HUES6 (cell line): ENCODE measurements at regions not wholly inside any gene's neighbourhood (a gene's known extent, or its start where the extent isn't known, plus 50 kb on each side); places are given as distances from the start of the nearest gene placed in this dataset.
A peak's percentile ranks its signal among the peaks of the same experiment; 100 is the strongest.

ENCODE experiments used
- H3K27ac ChIP-seq: 2 replicates; pipeline ENCODE4 v1.7.0; 2013; ENCODE audit warnings: low read depth, mild to moderate bottlenecking, low read length, inconsistent platforms
- H3K27me3 ChIP-seq: 2 replicates; pipeline ENCODE4 v1.6.1; 2013; ENCODE audit warnings: low read length; ENCODE audit not compliant: control insufficient read depth, insufficient read depth
- H3K36me3 ChIP-seq: 2 replicates; pipeline ENCODE4 v1.6.1; 2013; ENCODE audit warnings: low read length; ENCODE audit not compliant: control insufficient read depth, insufficient read depth
- H3K4me1 ChIP-seq: 2 replicates; pipeline ENCODE4 v1.6.1; 2013; ENCODE audit warnings: low read length; ENCODE audit not compliant: control insufficient read depth, insufficient read depth
- H3K4me3 ChIP-seq: 2 replicates; pipeline ENCODE4 v1.5.1; 2013; ENCODE audit warnings: low read depth, low read length
- H3K9ac ChIP-seq: one replicate; pipeline ENCODE4 v1.6.1; 2013; ENCODE audit warnings: mild to moderate bottlenecking, low read length
- H3K9me3 ChIP-seq: 2 replicates; pipeline ENCODE4 v1.6.1; 2013; ENCODE audit warnings: low read depth, low read length; ENCODE audit not compliant: control insufficient read depth, insufficient read depth

DNA sequence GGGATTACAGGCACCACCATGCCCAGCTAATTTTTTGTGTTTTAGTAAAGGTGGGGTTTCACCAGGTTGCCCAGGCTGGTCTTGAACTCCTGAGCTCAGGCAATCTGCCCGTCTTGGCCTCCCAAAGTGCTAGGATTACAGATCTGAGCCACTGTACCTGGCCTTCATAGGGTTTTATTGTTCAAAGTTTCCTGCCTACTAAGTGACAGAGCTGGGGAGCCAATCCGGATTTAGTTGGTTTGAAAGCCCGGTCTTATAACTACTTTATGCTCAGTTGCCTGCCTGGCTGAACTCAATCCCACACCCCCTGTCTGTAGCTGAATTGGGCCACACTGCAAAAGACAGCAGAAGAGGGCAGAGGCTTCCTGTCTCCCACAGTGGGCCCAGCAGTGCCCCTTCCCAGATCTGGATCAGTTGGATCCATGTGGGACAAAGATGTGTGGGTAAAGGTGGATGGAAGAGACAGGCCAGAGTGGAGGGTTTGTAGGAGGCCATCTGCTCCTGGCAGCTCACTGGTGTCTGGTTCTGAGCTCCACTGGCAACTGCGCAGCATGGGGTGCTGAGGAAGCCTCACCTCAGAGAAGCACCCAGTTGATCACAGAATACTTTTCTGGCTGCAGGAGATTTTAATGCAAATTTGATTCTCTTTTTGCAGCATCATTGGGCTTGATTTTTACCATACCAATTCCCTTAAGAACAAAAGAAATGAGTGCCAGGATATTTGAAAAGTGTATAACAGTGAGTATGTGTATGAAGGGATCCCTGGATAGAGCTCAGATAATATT is 144.9 kb downstream of the DDX1 start:
- H3K27ac ChIP-seq, result no peak overlapping the region
- H3K27me3 ChIP-seq, result peaks cover 9% of the 10 kb centered on the region; the same call in 1 of the 2 replicates
- H3K36me3 ChIP-seq, result no peaks in the 10 kb centered on the region
- H3K4me3 ChIP-seq, result no peak overlapping the region
- no peak overlapping the region for H3K9ac ChIP-seq
- no peaks in the 10 kb centered on the region for H3K9me3 ChIP-seq
- H3K4me1 ChIP-seq, result peaks cover 24% of the 10 kb centered on the region; the same call in 1 of the 2 replicates

DNA sequence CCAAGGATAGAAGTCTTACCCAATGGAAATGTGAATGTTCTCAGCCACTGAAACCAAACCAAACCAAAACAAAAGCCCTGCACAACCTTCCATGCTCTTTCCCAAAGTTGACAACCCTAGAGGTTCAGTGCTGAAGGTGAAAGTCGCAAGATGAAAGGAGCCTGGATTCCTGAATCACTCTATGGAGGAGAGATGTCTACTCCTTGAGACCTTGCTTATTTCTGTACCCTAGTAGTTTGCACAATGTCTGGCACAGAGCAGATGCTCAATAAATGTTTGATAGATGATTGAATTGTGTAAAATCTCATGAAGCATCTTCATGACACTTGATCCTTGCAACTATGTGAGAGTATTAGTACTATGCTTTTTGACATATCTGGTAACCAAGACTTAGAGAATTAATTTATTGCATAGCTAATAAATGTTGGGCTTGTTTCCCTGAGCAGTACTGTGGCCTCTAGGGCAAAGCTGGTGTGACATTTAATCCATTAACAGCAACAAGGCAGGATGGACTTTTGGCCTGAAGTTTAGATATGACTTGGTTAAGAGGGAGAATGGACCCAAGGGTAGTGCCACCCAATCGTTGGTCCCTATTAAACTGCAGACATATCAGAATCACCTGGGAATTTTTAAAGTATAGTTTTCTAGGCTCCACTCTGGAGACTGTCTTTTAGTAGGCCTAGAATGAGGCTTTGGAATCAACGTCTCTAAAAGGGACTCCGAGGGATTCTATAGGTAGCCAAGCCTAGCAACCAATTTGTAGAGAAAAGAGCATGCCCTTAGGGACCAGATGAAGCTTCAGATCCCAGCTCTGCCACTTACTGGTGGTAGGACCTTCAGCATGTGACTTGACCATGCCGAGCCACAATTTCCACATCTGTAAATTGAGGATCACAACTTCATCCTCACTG is 145.9 kb downstream of the DDX1 start:
- no peaks in the 10 kb centered on the region for H3K36me3 ChIP-seq
- no peaks in the 10 kb centered on the region; the same call in 1 of the 2 replicates for H3K9me3 ChIP-seq
- peaks cover 7% of the 10 kb centered on the region; the same call in 1 of the 2 replicates for H3K27me3 ChIP-seq
- H3K4me1 ChIP-seq, result peaks cover 24% of the 10 kb centered on the region; the same call in 1 of the 2 replicates
- H3K27ac ChIP-seq, result no peak overlapping the region
- H3K4me3 ChIP-seq, result no peak overlapping the region
- no peak overlapping the region for H3K9ac ChIP-seq

DNA sequence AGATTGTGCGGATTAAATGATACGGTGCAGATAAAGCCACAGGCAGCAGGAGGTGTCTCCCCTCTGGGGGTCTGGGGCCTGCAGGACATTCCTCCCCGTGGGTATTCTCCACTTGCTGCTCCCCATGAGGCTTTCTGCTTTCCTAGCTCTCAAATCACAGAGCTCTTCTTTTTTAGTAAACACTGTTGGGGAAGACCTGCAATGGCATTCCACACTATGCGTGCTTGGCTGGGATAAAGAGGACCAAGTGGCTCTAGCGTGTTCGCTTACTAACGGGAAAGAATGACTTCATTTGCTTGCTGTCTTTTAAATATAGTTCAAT is 146.5 kb downstream of the DDX1 start:
- Histone ChIP-seq H3K9me3 (no peaks in the 10 kb centered on the region; the same call in 1 of the 2 replicates), H3K36me3 (no peaks in the 10 kb centered on the region), H3K27me3 (peaks cover 7% of the 10 kb centered on the region; the same call in 1 of the 2 replicates), H3K4me3 (no peak overlapping the region), H3K27ac (no peak overlapping the region), H3K4me1 (peaks cover 24% of the 10 kb centered on the region; the same call in 1 of the 2 replicates), H3K9ac (no peak overlapping the region)

DNA sequence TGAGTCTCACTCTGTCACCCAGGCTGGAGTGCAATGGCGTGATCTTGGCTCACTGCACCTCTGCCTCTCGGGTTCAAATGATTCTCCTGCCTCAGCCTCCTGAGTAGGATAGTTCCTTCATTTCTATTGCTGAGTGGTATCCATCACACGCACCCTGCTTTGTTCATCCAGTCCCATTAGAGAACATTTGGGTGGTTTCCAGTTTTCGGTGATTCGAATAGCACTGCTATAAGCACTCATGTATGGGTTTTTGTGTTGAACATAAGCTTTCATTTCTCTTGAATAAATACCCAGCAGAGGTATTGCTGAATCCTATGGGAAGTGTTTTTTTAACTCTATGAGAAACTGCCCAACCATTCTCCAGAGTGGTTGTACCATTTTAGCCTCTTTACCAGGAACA is 147.3 kb downstream of the DDX1 start:
- Histone ChIP-seq H3K27ac (no peak overlapping the region), H3K27me3 (peaks cover 7% of the 10 kb centered on the region; the same call in 1 of the 2 replicates), H3K4me3 (no peak overlapping the region), H3K9ac (no peak overlapping the region), H3K9me3 (no peaks in the 10 kb centered on the region; the same call in 1 of the 2 replicates), H3K36me3 (no peaks in the 10 kb centered on the region), H3K4me1 (peaks cover 24% of the 10 kb centered on the region; the same call in 1 of the 2 replicates)

DNA sequence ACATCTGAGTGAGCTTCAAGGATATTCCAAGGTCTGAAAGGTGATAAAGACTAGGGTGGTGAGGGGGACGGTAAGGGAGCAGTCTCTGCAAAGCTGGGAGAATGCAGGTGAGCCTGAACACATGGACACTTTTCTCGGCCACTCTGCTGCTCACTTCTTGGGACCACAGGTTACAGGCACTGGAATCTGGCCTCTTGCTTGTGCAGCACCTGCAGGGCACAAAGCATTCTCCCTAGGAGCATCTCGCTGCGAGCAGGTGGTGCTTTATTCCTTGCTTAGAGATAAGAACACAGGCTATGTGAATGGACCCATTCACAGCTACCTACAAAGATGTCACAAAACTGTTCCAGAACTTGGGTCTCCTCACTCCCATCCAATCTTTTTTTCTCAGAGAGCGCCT is 153.2 kb downstream of the DDX1 start:
- Histone ChIP-seq H3K4me1 (peaks cover 15% of the 10 kb centered on the region), H3K27me3 (no peaks in the 10 kb centered on the region), H3K27ac (no peak overlapping the region), H3K9me3 (no peaks in the 10 kb centered on the region; the same call in 1 of the 2 replicates), H3K4me3 (no peak overlapping the region), H3K36me3 (no peaks in the 10 kb centered on the region), H3K9ac (no peak overlapping the region)

DNA sequence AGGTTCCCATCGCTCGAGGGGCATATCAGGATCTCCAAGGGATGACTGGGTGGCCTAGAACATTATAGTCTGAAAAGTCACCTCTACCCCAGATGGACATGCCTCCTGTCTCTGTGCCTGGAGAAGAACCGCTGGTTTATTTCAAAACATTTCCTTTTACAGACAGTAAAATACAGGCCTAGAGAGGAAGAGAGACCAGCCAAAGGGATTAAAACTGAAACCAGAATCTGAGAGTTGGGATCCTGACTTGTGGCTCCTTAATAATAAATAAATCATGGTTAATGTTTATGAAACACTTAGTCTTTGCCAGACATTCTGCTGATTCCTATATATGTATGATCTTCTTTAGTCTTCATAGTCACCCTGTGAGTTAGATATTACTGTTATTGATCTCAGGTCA is 153.7 kb downstream of the DDX1 start:
- Histone ChIP-seq H3K27ac (no peak overlapping the region), H3K4me1 (peaks cover 15% of the 10 kb centered on the region), H3K27me3 (no peaks in the 10 kb centered on the region), H3K9me3 (no peaks in the 10 kb centered on the region; the same call in 1 of the 2 replicates), H3K9ac (no peak overlapping the region), H3K36me3 (no peaks in the 10 kb centered on the region), H3K4me3 (no peak overlapping the region)

DNA sequence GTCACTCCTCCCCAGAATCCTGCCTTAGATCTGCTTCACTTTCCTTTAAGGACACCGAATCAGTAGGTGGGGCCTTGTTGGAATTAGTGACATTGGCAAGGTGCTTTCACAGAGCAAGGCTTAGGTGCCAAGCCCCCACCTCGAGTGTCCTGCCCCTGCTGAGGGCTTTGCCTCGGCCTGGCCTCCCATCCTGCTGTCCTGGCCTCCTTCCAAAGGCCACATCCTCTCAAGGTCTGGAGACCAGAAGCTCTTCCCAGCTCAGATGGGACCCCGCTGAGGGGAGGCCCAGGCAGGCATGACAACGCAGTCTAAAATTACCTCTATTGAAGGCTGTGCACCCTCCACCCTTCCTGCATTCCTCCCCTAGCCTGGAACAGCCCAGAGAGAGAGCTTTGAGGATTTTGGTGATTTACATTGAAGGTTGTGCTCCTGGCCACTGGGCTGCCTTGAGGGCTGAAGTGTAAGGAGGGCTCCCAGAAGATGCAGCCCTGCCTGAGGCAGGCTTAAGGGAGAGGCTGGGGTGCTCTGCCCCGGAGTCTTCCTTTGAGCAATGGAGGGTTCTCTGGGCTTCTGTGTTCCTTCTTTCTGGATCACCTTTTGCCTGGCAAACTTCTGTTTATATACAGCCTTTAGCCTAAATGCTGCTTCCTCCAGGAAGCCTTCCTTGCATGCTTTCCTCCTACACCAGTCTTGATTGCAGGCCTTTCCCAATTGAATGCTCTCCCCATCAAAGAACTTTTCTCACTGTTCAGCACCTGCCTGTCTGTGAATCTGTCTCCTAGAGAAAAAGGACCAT is 154.4 kb downstream of the DDX1 start:
- Histone ChIP-seq H3K9me3 (no peaks in the 10 kb centered on the region; the same call in 1 of the 2 replicates), H3K4me1 (peaks cover 15% of the 10 kb centered on the region), H3K27me3 (no peaks in the 10 kb centered on the region), H3K9ac (no peak overlapping the region), H3K27ac (no peak overlapping the region), H3K36me3 (no peaks in the 10 kb centered on the region), H3K4me3 (no peak overlapping the region)

DNA sequence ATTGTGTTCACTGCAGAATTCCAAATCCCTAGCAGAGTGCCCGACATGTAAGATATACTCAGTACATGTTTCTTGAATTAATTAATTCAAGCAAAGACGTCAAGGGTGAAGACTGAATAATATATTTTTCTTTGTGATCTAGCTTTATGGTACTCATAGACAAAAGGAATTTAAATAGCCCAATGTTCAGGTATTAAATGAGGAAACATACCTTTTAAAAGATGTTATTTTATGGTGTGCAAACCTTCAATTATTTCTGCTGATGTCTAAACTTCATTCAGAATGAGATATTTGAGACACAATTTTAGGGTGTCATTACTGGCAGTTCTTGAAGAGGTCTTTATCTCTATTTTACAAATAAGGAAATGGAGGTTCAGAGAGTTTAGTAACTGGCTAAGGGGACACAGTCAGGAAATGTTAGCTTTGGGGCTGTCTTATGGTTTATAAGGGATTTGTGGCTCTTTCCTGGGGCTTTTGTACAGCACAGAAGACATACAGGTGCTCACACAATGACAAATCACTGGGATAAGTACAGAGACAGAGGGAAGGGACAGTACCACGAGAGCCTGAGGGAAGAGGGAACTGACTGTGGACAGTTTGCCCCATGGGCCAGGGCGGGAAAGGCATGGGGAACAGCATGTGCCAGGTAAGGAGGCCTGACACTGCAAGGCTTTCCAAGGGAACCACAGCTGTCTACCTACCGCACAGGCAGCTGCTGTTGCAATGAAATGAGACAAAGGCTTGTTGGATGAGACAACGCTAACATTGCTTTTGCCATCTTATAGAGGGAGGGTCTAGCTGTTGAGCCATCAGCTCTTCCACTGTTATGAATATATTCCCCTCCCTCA is 155.3 kb downstream of the DDX1 start:
- H3K36me3 ChIP-seq, result no peaks in the 10 kb centered on the region
- peak overlapping the region; percentile 12 for H3K9ac ChIP-seq
- no peaks in the 10 kb centered on the region for H3K27me3 ChIP-seq
- H3K4me1 ChIP-seq, result peaks cover 15% of the 10 kb centered on the region
- H3K4me3 ChIP-seq, result no peak overlapping the region
- no peaks in the 10 kb centered on the region; the same call in 1 of the 2 replicates for H3K9me3 ChIP-seq
- H3K27ac ChIP-seq, result peak overlapping the region; percentile 64; the same call in 1 of the 2 replicates

DNA sequence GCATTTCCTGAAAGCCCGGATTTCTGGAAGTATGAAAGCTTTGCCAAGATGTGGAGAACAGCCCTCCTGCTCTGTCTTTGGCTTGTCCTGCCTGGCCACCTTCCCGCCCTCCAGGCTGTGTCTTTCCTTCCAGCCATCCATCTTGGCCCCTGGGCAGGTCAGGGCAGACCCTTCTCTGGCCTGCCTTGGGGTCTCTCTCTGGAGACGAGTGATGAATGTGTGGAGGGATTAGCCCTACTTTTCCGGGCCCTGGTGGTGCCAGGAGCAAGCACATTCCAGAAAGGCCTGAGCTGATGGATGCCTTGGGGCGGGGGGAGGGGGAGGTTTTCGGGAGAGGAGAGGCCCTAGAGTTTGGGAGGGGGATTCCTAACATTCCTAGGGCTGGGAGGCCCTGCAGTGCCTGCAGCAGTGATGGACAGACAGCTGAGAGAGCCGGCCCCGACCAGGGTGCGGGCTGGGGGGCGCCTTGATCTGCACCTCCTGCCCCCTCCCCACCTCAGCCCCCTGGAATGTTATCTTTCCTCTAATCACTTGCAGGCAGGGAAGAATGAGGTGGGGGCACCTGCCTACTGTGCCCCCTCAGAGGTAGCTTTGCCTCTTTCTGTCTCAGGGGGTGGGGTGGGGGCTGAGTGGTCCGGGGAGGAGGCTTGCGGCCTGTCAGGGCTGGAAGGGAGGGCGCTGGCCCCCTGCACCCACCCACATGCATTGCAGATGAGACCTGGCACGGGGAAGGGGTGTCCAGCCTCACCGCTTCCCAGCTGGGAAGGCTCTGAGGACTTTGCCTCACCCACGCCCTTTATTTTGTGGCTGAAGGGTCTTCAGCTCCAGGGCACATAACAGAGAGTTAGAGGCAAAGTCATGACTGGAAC is 156.2 kb downstream of the DDX1 start:
- Histone ChIP-seq H3K9ac (peak overlapping the region; percentile 12), H3K27ac (peak overlapping the region; percentile 64; the same call in 1 of the 2 replicates), H3K4me1 (peaks cover 15% of the 10 kb centered on the region), H3K36me3 (no peaks in the 10 kb centered on the region), H3K4me3 (no peak overlapping the region), H3K27me3 (no peaks in the 10 kb centered on the region), H3K9me3 (no peaks in the 10 kb centered on the region)
